ENCODE measurements at regions not wholly inside any gene's neighbourhood (a gene's known extent, or its start where the extent isn't known, plus 50 kb on each side); places are given as distances from the start of the nearest gene placed in this dataset.

DNA sequence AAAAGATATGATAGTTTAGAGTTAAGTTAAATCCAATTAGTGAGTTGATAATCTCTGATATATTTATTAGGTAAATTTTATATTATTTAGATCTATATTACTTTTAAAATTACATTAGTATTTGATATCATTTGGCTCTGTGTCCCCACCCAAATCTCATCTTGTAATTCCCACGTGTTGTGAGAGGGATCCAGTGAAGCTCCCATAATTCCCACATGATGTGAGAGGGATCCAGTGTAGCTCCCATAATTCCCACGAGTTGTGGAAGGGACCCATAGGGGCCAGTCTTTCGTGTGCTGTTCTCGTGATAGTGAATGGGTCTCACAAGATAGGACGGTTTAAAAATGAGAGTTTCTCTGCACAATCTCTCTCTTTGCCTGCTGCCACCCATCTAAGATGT is 1183.6 kb downstream of the NSUN3 start:
- H3K27me3 ChIP-seq (replicated peaks; ENCODE audit: control insufficient read depth, insufficient read depth, low read length): no peaks in the 10 kb centered on the region
- ChIA-PET CTCF (no interaction called here), POLR2A (no interaction called here)
- Mint-ChIP-seq H3K4me3 (ENCODE audit: unreplicated experiment) (no peak overlapping the region), H3K9me3 (ENCODE audit: unreplicated experiment) (no peaks in the 10 kb centered on the region), H3K4me1 (ENCODE audit: low read depth, unreplicated experiment) (peaks cover 2% of the 10 kb centered on the region), H3K36me3 (ENCODE audit: insufficient read depth, unreplicated experiment) (no peaks in the 10 kb centered on the region), H3K27me3 (ENCODE audit: insufficient read depth, unreplicated experiment) (no peaks in the 10 kb centered on the region), H3K27ac (ENCODE audit: unreplicated experiment) (no peak overlapping the region)
- no peaks in the 10 kb centered on the region for H3K4me1 ChIP-seq
- BruUV-seq (replicated peaks): no TSS peak
- intact Hi-C loops (cut with micrococcal nuclease; ENCODE audit: unreplicated experiment): no loop called here
- DNase-seq: no peak
- H3K36me3 ChIP-seq (ENCODE audit: control insufficient read depth, insufficient read depth, low read length): no peaks in the 10 kb centered on the region
- no peak overlapping the region for H3K4me3 ChIP-seq (ENCODE audit: low read depth, low read length)
- 0 out of 2 replicates have a peak, but pooled peaks cover 4% of the 10 kb centered on the region for H3K9me3 ChIP-seq
- TF ChIP-seq, protein P1, sequence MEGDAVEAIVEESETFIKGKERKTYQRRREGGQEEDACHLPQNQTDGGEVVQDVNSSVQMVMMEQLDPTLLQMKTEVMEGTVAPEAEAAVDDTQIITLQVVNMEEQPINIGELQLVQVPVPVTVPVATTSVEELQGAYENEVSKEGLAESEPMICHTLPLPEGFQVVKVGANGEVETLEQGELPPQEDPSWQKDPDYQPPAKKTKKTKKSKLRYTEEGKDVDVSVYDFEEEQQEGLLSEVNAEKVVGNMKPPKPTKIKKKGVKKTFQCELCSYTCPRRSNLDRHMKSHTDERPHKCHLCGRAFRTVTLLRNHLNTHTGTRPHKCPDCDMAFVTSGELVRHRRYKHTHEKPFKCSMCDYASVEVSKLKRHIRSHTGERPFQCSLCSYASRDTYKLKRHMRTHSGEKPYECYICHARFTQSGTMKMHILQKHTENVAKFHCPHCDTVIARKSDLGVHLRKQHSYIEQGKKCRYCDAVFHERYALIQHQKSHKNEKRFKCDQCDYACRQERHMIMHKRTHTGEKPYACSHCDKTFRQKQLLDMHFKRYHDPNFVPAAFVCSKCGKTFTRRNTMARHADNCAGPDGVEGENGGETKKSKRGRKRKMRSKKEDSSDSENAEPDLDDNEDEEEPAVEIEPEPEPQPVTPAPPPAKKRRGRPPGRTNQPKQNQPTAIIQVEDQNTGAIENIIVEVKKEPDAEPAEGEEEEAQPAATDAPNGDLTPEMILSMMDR (IDR thresholded peaks at IDR 0.05; ENCODE audit: insufficient read depth in 1 of 2, low read depth in 1 of 2, low read length in 1 of 2, severe bottlenecking in 1 of 2, unreplicated experiment in 1 of 2): no peak

DNA sequence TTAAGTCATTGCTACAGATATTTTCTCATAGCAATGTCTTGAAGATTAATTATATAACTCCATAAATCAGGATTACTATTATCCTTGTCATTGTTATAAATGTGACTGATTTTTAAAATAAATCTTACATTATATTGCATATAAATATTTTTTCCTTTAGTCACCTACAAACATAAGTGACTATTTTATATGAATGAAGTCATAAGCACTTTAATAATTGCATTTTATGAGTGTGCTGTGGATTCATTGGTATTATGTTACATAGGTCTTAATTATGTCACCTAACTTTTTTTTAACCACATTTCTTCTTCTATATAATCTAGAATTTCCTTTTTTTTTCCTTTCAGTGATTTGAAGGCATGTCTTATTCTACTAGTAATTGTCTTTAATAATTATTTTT is 1191.2 kb downstream of the NSUN3 start:
- TF ChIP-seq, protein P1 (IDR thresholded peaks at IDR 0.05; ENCODE audit: insufficient read depth in 1 of 2, low read depth in 1 of 2, low read length in 1 of 2, severe bottlenecking in 1 of 2, unreplicated experiment in 1 of 2): no peak
- H3K9me3 Mint-ChIP-seq (ENCODE audit: unreplicated experiment): no peaks in the 10 kb centered on the region
- H3K36me3 ChIP-seq (ENCODE audit: control insufficient read depth, insufficient read depth, low read length): no peaks in the 10 kb centered on the region
- no peaks in the 10 kb centered on the region for H3K36me3 Mint-ChIP-seq (ENCODE audit: insufficient read depth, unreplicated experiment)
- no peaks in the 10 kb centered on the region for H3K4me1 ChIP-seq
- H3K9me3 ChIP-seq: no peaks in the 10 kb centered on the region
- H3K27me3 Mint-ChIP-seq (ENCODE audit: insufficient read depth, unreplicated experiment): no peaks in the 10 kb centered on the region
- H3K4me3 Mint-ChIP-seq (ENCODE audit: unreplicated experiment): no peak overlapping the region
- no TSS peak for BruUV-seq (replicated peaks)
- H3K27ac Mint-ChIP-seq (ENCODE audit: unreplicated experiment): no peak overlapping the region
- POLR2A ChIA-PET: no interaction called here
- no peaks in the 10 kb centered on the region for H3K27me3 ChIP-seq (replicated peaks; ENCODE audit: control insufficient read depth, insufficient read depth, low read length)
- DNase-seq: no peak
- peaks cover 11% of the 10 kb centered on the region for H3K4me1 Mint-ChIP-seq (ENCODE audit: low read depth, unreplicated experiment)
- intact Hi-C loops (cut with micrococcal nuclease; ENCODE audit: unreplicated experiment): no loop called here
- CTCF ChIA-PET: no interaction called here
- H3K4me3 ChIP-seq (ENCODE audit: low read depth, low read length): no peak overlapping the region

DNA sequence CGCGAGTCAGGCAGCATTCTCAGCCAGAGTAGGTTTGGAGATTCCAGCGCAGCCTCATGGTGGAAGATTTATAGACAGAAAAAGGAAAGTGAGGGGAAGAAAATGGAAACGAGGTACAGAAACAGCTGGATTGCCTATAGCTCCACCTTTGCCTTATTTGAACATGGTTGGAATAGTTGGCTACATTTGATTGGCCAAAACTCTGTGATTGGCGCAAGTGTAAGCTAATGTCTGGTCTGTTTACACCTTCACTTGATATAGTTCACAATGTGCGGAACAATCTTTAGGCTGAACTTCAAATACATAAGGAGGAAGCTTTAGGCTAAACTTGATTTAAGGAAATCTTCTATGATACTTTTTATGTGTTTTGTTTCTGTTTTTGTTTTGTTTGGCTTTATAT is 1191.9 kb downstream of the NSUN3 start:
- intact Hi-C loops (cut with micrococcal nuclease; ENCODE audit: unreplicated experiment): no loop called here

More for the DNA sequence above, 1191.9 kb downstream of the NSUN3 start:
- H3K4me1 ChIP-seq: no peaks in the 10 kb centered on the region
- ChIA-PET POLR2A (no interaction called here), CTCF (no interaction called here)
- DNase-seq: no peak
- no TSS peak for BruUV-seq (replicated peaks)
- TF ChIP-seq, protein P1 (IDR thresholded peaks at IDR 0.05; ENCODE audit: insufficient read depth in 1 of 2, low read depth in 1 of 2, low read length in 1 of 2, severe bottlenecking in 1 of 2, unreplicated experiment in 1 of 2): no peak
- H3K9me3 ChIP-seq: no peaks in the 10 kb centered on the region
- H3K4me3 ChIP-seq (ENCODE audit: low read depth, low read length): no peak overlapping the region
- H3K27ac Mint-ChIP-seq (ENCODE audit: unreplicated experiment): no peak overlapping the region
- H3K36me3 ChIP-seq (ENCODE audit: control insufficient read depth, insufficient read depth, low read length): no peaks in the 10 kb centered on the region
- H3K27me3 Mint-ChIP-seq (ENCODE audit: insufficient read depth, unreplicated experiment): no peaks in the 10 kb centered on the region
- no peaks in the 10 kb centered on the region for H3K36me3 Mint-ChIP-seq (ENCODE audit: insufficient read depth, unreplicated experiment)
- H3K9me3 Mint-ChIP-seq (ENCODE audit: unreplicated experiment): no peaks in the 10 kb centered on the region
- no peak overlapping the region for H3K4me3 Mint-ChIP-seq (ENCODE audit: unreplicated experiment)
- peaks cover 11% of the 10 kb centered on the region for H3K4me1 Mint-ChIP-seq (ENCODE audit: low read depth, unreplicated experiment)
- H3K27me3 ChIP-seq (replicated peaks; ENCODE audit: control insufficient read depth, insufficient read depth, low read length): no peaks in the 10 kb centered on the region

Data from Caco-2 (cell line).